GM21390 (cell line): ENCODE measurements at regions not wholly inside any gene's neighbourhood (a gene's known extent, or its start where the extent isn't known, plus 50 kb on each side); places are given as distances from the start of the nearest gene placed in this dataset.
"Not testable (repeated sequence)": the region's sequence is repeated elsewhere in the genome, so short reads cannot be mapped to it uniquely, and the experiment has no call there.

Experiments used
- ATAC-seq: cut with Tn5 transposase; IDR thresholded peaks from one replicate; pipeline ENCODE4 v1.9.1; 2021; ENCODE audit not compliant: unreplicated experiment

GRCh38 chr11:23453522-23453921 lies 593.2 kb upstream of the CCDC179 start:
- no peak for ATAC-seq

DNA sequence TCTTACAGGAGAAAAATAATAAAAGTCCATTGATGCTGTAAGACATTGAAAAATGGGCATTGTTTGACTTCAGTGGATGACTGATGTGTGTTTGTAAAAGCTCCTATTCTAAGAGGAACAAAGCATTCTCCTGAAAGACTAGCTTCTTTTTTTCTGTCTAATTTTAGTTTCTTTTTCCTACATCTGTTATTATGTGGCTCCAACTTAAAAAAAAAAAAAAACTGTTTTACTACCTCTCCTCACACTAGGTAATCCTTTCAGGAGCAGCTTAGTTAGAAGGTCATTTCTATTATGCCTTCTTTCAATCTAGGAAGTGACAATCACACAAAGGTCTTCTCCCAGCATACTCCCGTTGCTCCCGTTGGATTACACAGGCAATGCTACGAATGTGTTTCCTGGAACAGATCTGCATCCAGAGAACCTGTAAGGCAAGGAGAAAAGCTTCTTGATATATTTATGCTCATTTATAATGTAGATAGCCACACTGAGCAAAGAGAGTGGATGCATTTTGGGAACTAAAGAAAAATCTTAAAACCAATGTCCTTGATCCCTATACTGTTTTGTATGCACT lies 595.1 kb upstream of the CCDC179 start:
- no peak for ATAC-seq

- ATAC-seq = no peak
These were observed 597.4 kb upstream of the CCDC179 start for GRCh38 chr11:23457641-23458040.

GRCh38 chr11:23471878-23472277 lies 611.6 kb upstream of the CCDC179 start:
- no peak for ATAC-seq

DNA sequence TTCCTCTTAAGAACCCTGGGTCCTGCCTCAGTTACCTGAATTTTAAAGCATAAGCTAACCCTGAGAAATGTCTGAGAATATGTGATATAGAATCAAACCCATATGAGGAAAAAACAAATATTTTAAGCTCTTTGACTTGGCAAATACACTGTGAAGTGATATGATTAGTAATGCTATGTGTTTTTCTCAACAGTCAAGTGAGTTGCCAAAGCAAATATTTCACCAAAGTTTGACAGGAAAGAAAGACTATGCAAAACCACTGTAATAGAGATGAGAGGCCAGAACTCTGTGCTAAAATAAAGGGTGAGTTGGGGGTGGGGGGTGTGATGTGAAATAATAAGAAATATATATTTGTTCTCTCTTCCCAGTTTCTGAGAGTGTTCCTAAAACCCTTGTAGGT lies 613.5 kb upstream of the CCDC179 start:
- ATAC-seq = no peak

GRCh38 chr11:23480736-23481135 lies 620.5 kb upstream of the CCDC179 start:
- ATAC-seq = no peak

DNA sequence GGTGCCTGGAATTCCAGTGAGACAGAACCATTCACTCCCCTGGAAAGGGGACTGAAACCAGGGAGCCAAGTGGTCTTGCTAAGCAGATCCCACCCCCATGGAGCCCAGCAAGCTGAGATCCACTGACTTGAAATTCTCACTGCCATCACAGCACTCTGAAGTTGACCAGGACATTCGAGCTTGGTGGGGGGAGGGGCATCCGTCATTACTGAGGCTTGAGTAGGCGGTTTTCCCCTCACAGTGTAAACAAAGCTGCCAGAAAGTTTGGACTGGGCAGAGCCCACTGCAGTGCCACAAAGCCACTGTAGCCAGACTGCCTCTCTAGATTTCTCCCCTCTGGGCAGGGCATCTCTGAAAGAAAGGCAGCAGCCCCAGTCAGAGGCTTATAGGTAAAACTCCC lies 623.9 kb upstream of the CCDC179 start:
- ATAC-seq = not testable (repeated sequence)

- not testable (repeated sequence) for ATAC-seq
These were observed 624.3 kb upstream of the CCDC179 start for GRCh38 chr11:23484618-23485017.

GRCh38 chr11:23490557-23491235 lies 630.4 kb upstream of the CCDC179 start:
- no peak for ATAC-seq

GRCh38 chr11:23494981-23495380 lies 634.7 kb upstream of the CCDC179 start:
- no peak for ATAC-seq

DNA sequence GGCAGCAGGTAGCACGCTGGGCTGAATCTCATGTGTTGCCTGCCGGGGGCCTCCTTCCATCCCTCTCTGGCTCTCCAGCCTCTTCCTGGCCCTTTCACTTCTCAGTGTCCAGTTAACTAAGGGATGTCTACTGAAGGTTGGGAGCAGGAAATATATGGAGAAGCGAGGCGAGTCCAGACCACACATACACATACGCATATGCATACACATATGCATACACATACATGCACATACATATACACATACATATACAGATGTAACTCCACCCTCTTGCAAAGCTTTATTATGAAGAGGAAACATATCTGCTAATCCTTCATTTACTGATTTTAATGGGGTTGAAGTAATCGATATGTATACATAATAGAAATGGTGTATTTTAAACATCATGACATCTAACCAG lies 636.1 kb upstream of the CCDC179 start:
- ATAC-seq = no peak

GRCh38 chr11:23497040-23497439 lies 636.8 kb upstream of the CCDC179 start:
- ATAC-seq = no peak

DNA sequence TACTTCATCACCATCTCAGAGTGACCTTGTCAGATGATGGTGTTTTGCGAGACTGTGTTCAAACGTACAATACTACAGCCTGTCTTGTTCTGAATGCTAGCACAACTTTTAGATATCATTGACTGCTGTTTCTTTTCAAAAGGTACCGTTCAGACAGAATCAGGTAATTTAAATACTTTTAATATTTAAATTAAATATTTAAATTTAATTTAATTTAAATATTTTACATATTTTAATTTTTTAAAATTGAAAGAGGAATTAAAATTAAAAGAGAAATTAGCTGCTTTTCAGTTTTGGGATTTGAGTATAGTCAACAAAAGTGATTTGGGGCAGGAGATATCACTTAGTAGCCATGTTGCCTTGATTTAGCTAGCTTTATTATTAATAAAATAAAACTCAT lies 642.1 kb upstream of the CCDC179 start:
- ATAC-seq = no peak

DNA sequence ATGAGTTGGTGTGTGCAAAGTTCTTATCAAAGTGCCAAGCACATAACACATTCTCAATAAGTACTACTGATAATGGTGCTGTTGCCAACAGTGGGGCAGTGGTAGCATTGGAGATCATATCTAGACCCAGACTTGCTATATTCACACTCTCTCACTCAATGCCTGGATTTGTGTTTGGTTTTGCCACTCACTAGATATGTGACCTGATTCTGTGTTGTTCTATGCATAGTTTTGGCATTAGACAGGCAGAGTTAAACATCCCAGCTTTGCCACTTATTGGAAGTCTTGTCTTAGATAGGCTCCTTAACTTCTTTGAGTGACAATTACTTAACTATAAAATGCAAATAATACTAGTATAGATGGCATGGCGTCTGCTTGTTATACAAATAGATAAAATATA lies 642.6 kb upstream of the CCDC179 start:
- ATAC-seq = no peak

- no peak for ATAC-seq
These were observed 648.7 kb upstream of the CCDC179 start for GRCh38 chr11:23509023-23509422.

DNA sequence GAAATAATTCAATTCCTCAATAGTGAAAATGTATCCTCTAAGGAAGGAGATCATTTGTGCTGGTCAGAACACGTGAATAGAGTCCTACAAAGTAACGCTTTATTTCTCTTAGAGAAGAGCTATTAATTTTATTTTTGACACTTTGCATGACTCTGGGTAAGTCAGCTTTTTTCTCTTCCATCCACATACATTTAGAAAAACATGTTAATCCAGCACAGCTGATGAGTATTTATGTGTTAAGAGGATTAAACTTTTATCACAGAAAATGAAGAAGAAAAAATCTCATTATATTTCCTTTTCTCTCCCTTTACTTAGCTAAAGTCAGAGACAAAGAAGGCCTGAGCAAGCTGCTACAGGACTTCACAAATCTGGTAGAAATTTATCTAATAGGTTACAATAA lies 649.5 kb upstream of the CCDC179 start:
- ATAC-seq = no peak

DNA sequence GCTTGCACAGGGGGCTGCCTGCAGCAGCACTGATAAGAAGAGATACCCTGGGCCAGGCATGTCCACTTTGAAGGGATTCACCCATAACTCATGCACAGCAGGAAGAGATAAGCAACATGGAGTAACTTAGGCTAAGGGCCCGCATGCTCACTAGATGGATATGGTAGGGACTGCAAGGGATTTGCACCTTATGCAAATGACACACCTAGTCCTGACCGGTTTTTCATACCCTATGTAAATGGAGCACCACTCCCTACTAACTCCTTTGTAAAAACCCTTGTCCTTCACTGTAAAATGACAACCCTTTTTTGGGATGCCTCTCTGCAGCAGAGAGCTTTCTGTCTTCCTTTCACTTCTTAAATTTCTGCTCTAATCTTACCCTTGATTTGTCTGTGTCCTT lies 658.9 kb upstream of the CCDC179 start:
- no peak for ATAC-seq

- ATAC-seq = no peak
These were observed 660.1 kb upstream of the CCDC179 start for GRCh38 chr11:23520226-23520960.

GRCh38 chr11:23536907-23537306 lies 676.6 kb upstream of the CCDC179 start:
- ATAC-seq = no peak

GRCh38 chr11:23539556-23539955 lies 679.3 kb upstream of the CCDC179 start:
- no peak for ATAC-seq

DNA sequence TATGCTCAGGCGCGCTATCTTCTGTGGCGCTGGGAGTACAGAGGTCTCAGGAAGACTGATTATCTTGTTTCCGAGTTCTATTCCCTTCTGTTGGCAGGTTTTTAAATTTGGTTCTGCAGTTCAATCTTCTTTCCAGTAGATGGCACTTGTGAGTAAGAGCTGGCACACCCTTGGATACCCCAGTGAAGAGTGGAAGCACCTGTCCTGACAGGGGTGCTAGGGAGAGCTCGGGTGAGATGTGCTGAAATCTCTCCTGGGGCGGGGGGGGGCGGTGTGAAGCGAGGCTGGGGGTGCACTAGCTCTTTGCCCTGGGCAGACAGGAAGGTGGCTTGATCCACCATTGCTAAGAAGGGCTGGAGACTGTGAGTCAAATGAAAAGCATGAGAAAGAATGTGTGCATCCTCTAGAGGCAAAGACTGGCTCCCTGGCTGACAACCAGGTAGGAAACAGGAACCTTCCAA lies 679.9 kb upstream of the CCDC179 start:
- peak; percentile 94 for ATAC-seq

DNA sequence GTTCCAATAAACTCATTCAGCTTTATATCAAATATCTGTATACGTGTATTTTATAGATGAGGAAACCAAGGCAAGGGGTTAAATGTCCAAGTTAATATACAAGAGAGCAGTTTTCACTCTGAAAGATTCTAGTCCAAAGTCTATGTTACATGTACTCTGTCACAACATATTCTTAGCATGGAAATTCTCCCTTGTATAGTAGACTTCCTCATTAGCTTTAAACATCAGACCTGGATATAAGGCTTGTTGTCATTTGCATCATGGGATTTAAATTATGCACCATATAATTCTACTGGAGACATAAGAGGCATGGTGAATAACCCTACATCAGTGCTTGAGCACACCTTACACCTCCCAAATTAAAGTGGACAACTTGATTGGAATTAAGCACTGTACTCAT lies 681.9 kb upstream of the CCDC179 start:
- ATAC-seq = no peak
